Endothelial cell (in vitro differentiated cells): ENCODE measurements at regions not wholly inside any gene's neighbourhood (a gene's known extent, or its start where the extent isn't known, plus 50 kb on each side); places are given as distances from the start of the nearest gene placed in this dataset.
"Not testable (repeated sequence)": the region's sequence is repeated elsewhere in the genome, so short reads cannot be mapped to it uniquely, and the experiment has no call there.

Source experiments
- DNase-seq: peaks from one replicate; pipeline ENCODE4 v3.0.0; 2021; ENCODE audit warnings: low spot score
- H3K27ac Mint-ChIP-seq: one replicate; pipeline ENCODE4 v1.8.0; 2021; ENCODE audit warnings: mixed read lengths, inconsistent platforms; ENCODE audit not compliant: unreplicated experiment
- H3K27me3 Mint-ChIP-seq: one replicate; pipeline ENCODE4 v1.8.0; 2021; ENCODE audit warnings: mild to moderate bottlenecking, moderate library complexity, mixed read lengths, inconsistent platforms; ENCODE audit not compliant: unreplicated experiment
- H3K36me3 Mint-ChIP-seq: one replicate; pipeline ENCODE4 v1.8.0; 2021; ENCODE audit warnings: mild to moderate bottlenecking, low read depth, mixed read lengths, inconsistent platforms; ENCODE audit not compliant: unreplicated experiment
- H3K4me1 Mint-ChIP-seq: one replicate; pipeline ENCODE4 v1.8.0; 2021; ENCODE audit warnings: mild to moderate bottlenecking, mixed read lengths, inconsistent platforms; ENCODE audit not compliant: unreplicated experiment
- H3K4me3 Mint-ChIP-seq: one replicate; pipeline ENCODE4 v1.8.0; 2021; ENCODE audit warnings: mild to moderate bottlenecking, mixed read lengths, inconsistent platforms; ENCODE audit not compliant: unreplicated experiment
- H3K9me3 Mint-ChIP-seq: one replicate; pipeline ENCODE4 v1.8.0; 2021; ENCODE audit warnings: mixed read lengths, inconsistent platforms; ENCODE audit not compliant: unreplicated experiment
- CTCF ChIP-seq: fragments of 200-600 bp; sonication (generic); IDR thresholded peaks from one replicate; pipeline ENCODE4 v1.5.0; 2021; ENCODE audit warnings: antibody characterized with exemption; ENCODE audit not compliant: unreplicated experiment

DNA sequence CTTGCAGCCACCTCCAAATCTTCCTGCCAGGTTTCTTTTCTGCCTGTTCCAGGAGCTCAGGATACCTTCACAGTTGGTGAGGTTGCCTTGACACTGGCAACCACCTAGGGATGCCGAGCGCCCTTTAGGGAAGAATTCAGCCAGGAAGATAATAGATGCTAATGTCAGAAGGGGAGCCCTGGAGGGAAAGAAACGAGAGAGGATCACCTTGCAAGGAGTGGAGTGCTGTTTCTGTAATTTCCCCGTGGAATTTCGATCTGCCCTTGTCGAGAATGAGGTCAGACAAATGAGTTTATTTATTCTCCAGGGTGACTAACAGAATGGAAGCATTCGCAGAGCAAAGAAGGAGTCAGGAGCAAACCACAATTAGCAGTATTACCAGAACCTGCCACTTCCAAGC lies 315.8 kb upstream of the KAZN start:
- Mint-ChIP-seq H3K27me3 (peaks cover 1% of the 10 kb centered on the region), H3K4me3 (no peak overlapping the region), H3K27ac (no peak overlapping the region), H3K36me3 (no peaks in the 10 kb centered on the region), H3K4me1 (no peaks in the 10 kb centered on the region), H3K9me3 (no peaks in the 10 kb centered on the region)
- TF ChIP-seq CTCF: no peak
- no peak for DNase-seq

DNA sequence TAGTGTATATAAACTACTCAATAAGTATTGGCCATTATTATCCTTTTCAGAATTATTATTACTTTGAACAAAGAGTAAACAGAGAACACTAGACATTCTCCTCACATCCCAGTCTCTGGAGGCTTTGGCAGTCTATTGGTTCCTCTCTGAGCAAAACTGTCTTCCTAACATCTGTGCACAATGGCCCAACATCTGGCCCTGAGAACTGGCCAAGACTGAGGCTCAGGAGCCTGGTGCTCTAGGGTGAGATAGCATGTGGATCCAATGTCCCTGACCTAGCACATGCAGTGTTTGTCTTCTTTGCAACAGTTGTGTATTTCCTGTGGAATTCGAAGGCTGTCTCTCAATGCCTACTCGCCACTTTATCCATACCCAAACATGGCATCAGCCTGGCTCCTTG lies 313.2 kb upstream of the KAZN start:
- H3K27me3 Mint-ChIP-seq: no peaks in the 10 kb centered on the region
- peaks cover 3% of the 10 kb centered on the region for H3K9me3 Mint-ChIP-seq
- H3K36me3 Mint-ChIP-seq: no peaks in the 10 kb centered on the region
- no peaks in the 10 kb centered on the region for H3K4me1 Mint-ChIP-seq
- no peak for DNase-seq
- no peak overlapping the region for H3K4me3 Mint-ChIP-seq
- no peak for TF ChIP-seq CTCF
- H3K27ac Mint-ChIP-seq: no peak overlapping the region

DNA sequence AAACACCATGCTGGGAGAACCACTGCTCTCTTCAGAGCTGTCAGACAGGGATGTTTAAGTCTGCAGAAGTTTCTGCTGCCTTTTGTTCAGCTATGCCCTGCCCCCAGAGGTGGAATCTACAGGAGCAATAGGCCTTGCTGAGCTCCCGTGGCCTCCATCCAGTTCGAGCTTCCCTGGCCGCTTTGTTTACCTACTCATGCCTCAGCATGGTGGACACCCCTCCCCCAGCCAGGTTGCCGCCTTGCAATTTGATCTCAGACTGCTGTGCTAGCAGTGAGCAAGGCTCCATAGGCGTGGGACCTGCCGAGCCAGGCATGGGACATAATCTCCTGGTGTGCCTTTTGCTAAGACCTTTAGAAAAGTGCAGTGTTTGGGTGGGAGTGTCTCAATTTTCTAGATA lies 307.3 kb upstream of the KAZN start:
- DNase-seq, H3K27ac Mint-ChIP-seq, H3K4me1 Mint-ChIP-seq, H3K36me3 Mint-ChIP-seq, H3K27me3 Mint-ChIP-seq, H3K9me3 Mint-ChIP-seq, H3K4me3 Mint-ChIP-seq: not testable (repeated sequence)

- no peak for TF ChIP-seq CTCF
- Mint-ChIP-seq H3K9me3 (peaks cover 5% of the 10 kb centered on the region), H3K4me1 (no peaks in the 10 kb centered on the region), H3K4me3 (no peak overlapping the region), H3K27me3 (peaks cover 6% of the 10 kb centered on the region), H3K36me3 (no peaks in the 10 kb centered on the region), H3K27ac (no peak overlapping the region)
- no peak for DNase-seq
These were observed 306.0 kb upstream of the KAZN start for GRCh38 chr1:14292520-14292919.

GRCh38 chr1:14294006-14294405 lies 304.5 kb upstream of the KAZN start:
- Mint-ChIP-seq H3K27me3 (peaks cover 6% of the 10 kb centered on the region), H3K36me3 (no peaks in the 10 kb centered on the region), H3K4me3 (no peak overlapping the region), H3K27ac (no peak overlapping the region), H3K9me3 (peaks cover 5% of the 10 kb centered on the region), H3K4me1 (no peaks in the 10 kb centered on the region)
- no peak for TF ChIP-seq CTCF
- no peak for DNase-seq
